ENCODE measurements at regions not wholly inside any gene's neighbourhood (a gene's known extent, or its start where the extent isn't known, plus 50 kb on each side); places are given as distances from the start of the nearest gene placed in this dataset.

DNA sequence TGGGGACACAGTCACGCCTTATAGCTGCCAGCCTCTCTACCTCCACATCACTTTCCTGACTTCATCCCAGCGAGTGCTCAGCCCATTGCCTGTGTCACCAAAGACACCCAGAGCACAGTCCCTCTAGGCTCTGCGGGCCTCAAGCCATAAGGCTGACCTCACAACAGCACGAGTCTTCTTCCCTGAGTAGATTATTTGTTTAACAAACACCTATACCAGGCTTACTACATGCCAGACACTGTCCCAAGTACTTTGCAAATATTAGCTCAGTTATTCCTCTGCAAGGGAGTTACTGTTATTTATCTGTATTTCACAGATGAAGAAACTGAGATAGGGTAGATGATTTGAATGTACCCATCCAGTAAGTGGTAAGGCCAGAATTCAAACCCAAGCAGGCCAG lies 504.3 kb downstream of the COG6 start:
- TF ChIP-seq, protein P1, sequence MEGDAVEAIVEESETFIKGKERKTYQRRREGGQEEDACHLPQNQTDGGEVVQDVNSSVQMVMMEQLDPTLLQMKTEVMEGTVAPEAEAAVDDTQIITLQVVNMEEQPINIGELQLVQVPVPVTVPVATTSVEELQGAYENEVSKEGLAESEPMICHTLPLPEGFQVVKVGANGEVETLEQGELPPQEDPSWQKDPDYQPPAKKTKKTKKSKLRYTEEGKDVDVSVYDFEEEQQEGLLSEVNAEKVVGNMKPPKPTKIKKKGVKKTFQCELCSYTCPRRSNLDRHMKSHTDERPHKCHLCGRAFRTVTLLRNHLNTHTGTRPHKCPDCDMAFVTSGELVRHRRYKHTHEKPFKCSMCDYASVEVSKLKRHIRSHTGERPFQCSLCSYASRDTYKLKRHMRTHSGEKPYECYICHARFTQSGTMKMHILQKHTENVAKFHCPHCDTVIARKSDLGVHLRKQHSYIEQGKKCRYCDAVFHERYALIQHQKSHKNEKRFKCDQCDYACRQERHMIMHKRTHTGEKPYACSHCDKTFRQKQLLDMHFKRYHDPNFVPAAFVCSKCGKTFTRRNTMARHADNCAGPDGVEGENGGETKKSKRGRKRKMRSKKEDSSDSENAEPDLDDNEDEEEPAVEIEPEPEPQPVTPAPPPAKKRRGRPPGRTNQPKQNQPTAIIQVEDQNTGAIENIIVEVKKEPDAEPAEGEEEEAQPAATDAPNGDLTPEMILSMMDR (conservative IDR thresholded peaks at IDR 0.05), result no peak
- TF ChIP-seq ZFX (IDR thresholded peaks at IDR 0.05), result no peak
- no peak overlapping the region for H3K27ac ChIP-seq

DNA sequence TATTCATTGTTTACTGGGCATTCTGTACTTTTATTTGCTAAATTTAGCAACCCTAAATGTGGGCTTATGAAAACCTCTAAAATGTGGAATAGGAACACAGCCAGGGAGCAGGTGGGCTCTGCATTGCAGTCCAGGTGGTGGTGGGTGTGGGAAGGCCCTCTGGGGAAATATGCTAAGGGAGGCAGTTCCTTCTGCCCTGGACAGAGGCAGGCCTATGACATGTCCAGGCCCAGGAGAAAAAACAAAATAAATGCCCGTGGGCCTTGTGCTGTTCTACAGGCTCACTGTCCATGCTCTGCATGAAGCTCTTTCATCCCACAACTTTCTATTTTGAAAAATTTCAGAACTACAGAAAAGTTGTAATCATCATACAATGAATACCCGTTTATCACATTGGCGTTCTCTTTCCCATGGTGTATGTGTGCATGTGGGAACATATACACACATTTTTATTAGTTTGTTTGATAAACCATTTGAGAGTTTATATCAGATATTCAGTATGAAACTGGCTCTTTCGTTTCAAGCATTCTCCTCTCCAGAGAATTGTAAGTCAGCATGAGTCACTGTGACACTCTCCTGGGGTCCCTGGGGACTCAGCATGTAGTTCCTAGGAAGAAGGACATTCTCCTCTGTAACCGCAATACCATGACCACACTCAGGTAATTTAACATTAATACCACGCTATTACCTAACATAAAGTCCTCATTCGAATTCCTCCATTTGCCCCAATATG lies 505.3 kb downstream of the COG6 start:
- no peak overlapping the region for H3K27ac ChIP-seq
- no peak for TF ChIP-seq ZFX (IDR thresholded peaks at IDR 0.05)
- TF ChIP-seq, protein P1 (conservative IDR thresholded peaks at IDR 0.05), result no peak

DNA sequence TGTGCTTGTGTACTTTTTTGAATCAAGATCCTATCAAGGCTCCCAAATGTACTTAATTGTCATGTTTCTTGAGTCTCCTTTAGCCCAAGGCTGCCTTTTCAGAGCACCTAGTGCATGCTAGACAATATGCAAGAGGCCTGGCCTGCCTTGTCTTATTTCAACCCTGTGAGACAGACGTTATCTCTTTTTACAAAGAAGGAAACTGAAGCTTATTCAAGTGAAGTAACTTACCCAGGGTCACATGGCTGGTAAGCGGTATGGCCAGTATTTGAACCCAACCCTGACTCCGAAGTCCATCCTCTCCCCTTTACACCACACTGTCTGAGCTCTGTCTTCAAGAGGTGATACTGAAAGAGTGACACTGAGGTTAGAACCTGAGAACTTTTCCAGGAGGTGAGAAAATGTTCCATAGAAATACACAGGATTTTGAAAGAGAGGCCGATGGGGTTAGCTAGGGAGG lies 505.1 kb downstream of the FOXO1 start:
- TF ChIP-seq, protein P1 (conservative IDR thresholded peaks at IDR 0.05), result no peak
- TF ChIP-seq ZFX (IDR thresholded peaks at IDR 0.05), result no peak

DNA sequence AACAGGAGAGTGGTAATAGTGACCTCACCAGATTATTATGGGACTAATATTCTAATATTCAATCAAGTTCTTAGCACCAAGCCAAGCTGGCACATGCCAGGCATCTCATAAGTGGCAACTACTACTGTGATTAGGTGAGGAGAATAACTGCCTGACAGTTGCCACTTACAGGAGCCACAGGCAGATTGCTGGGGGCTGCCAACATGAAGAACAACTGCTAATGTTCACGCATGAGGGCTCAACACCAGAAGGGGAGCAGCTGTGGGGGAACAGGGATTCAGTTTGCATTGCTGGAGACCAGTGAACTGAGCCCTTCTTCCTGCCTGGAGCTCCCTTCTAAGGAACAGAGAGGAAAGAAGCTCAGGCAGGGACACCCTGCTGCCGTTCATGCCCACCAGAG lies 504.5 kb downstream of the FOXO1 start:
- no peak overlapping the region for H3K27ac ChIP-seq
- TF ChIP-seq ZFX (IDR thresholded peaks at IDR 0.05), result no peak
- TF ChIP-seq, protein P1 (conservative IDR thresholded peaks at IDR 0.05), result no peak

More for the DNA sequence above, 505.1 kb downstream of the FOXO1 start:
- no peak overlapping the region for H3K27ac ChIP-seq

DNA sequence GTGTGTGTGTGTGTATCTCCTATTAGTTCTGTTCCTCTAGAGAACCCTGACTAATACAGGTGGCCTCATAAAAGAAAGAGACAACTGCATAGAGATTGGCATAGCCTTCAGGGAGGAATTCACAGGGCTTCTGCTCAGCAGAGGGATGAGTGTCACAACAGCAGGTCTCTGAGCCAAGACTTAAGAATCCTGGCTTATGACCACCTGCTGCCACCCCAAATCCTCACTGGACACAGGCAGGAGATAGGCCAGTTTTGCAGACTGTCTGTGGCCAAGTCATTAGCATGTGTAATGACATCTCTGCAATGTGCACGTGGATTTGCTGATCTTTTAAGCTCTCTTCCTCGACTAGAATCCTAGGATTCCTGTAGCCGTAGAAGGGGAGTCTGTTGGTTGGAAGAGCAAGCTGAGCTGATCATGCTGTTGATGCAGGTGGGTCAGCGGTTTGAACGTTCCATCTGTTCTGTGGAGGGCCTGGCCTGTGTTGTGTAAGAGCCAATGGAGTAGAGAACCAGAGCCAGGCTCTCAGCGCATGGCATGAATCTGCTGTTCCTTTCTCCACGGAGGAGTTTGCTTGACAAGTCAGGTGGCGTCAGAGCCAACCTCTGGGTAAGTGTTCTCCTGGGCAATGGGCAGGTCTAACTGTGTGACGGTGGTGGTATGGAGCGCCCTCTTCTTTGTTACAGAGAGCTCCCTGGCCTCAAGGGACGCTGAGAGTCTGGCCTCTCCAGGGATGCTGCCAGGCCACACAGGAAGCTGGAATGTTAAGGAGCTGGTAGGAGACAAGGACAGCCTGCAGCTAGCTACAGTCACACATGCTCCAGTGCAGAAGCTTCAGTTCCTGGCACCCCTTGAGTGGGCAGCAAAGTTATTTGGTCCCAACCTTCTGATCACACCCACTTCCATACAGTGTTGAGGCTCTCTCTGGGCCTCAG lies 503.1 kb downstream of the FOXO1 start:
- H3K27ac ChIP-seq, result no peak overlapping the region
- TF ChIP-seq, protein P1 (conservative IDR thresholded peaks at IDR 0.05), result no peak
- no peak for TF ChIP-seq ZFX (IDR thresholded peaks at IDR 0.05)

DNA sequence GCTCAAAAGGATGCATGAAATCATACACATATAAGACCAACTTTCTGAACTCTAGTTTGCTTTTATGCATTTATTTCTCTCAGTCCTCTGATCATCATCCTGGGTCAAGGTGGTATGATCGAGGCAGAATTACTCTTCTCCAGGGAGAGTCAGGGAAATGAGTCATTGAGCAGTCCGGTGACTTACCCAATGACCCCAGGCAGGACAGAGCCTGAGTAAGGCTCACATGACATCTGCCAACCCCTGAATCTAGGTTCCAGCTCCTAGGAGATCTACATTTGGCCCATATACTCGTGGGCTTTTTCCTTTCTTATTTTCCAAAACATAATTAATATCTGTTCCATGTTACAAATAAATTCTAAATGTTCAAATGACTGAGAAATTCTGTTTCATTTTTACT lies 502.3 kb downstream of the FOXO1 start:
- no peak for TF ChIP-seq ZFX (IDR thresholded peaks at IDR 0.05)
- TF ChIP-seq, protein P1 (conservative IDR thresholded peaks at IDR 0.05), result no peak
- H3K27ac ChIP-seq, result no peak overlapping the region

Measured in C4-2B (cell line).